SK-N-SH treated with all-trans-retinoic acid at 6 μM for 48 hours (cell line): ENCODE measurements at regions not wholly inside any gene's neighbourhood (a gene's known extent, or its start where the extent isn't known, plus 50 kb on each side); places are given as distances from the start of the nearest gene placed in this dataset.

Source experiments
- ARNTL ChIP-seq: fragments of 450-650 bp; formaldehyde crosslinking; IDR thresholded peaks from 2 replicates; pipeline ENCODE4 v1.5.0; 2020; ENCODE audit warnings: low read depth, mild to moderate bottlenecking, moderate library complexity, borderline replicate concordance
- BACH2 ChIP-seq: fragments of 250-450 bp; sonication (Bioruptor Pico); IDR thresholded peaks from 2 replicates; pipeline ENCODE4 v1.9.0; 2021; ENCODE audit warnings: mild to moderate bottlenecking, borderline replicate concordance
- CSDC2 ChIP-seq: fragments of 250-450 bp; sonication (Bioruptor Pico); IDR thresholded peaks from 2 replicates; pipeline ENCODE4 v1.5.0; 2020; ENCODE audit warnings: mild to moderate bottlenecking, moderate library complexity
- RARB ChIP-seq: fragments of 250-450 bp; sonication (Bioruptor Pico); IDR thresholded peaks from 2 replicates; pipeline ENCODE4 v1.8.0; 2021; ENCODE audit warnings: mild to moderate bottlenecking, moderate library complexity
- TCF4 ChIP-seq: fragments of 250-450 bp; sonication (Bioruptor Pico); IDR thresholded peaks from 2 replicates; pipeline ENCODE4 v1.8.0; 2021; ENCODE audit warnings: mild to moderate bottlenecking, moderate library complexity, borderline replicate concordance
- ZC3H10 ChIP-seq: fragments of 250-450 bp; sonication (Bioruptor Pico); IDR thresholded peaks from 2 replicates; pipeline ENCODE4 v1.5.1; 2021; ENCODE audit warnings: mild to moderate bottlenecking, moderate library complexity
- ZFP30 ChIP-seq: fragments of 450-650 bp; formaldehyde crosslinking; IDR thresholded peaks from 2 replicates; pipeline ENCODE4 v1.5.0; 2022; ENCODE audit warnings: mild to moderate bottlenecking, moderate library complexity
- ZNF70 ChIP-seq: fragments of 450-650 bp; formaldehyde crosslinking; IDR thresholded peaks from 2 replicates; pipeline ENCODE4 v1.5.0; 2020; ENCODE audit warnings: mild to moderate bottlenecking, moderate library complexity
- TF ChIP-seq, protein P1 (sequence below): fragments of 250-450 bp; sonication (Bioruptor Pico); IDR thresholded peaks from 2 replicates; pipeline ENCODE4 v1.8.0; 2020; ENCODE audit warnings: mild to moderate bottlenecking, moderate library complexity, borderline replicate concordance

DNA sequence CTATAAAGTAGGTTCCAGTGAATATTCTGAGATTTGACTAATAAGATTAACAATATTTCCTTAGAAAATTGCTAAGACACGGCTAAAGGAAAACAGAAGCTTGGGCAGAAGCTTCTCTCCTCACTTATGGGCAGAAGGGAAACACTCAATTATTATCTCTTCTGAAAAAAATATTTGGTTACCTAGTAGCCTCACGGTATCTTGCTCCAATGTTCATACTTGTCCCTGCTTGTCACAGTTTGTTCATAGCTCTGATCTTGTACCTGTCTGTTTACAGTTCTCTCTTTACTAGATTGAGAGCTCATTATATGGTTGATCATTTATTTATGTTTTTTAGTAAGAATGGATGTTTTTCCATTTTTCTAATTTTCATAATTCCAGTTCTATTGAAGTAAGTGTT lies 458.0 kb upstream of the ATP2B1 start:
- TF ChIP-seq, protein P1, sequence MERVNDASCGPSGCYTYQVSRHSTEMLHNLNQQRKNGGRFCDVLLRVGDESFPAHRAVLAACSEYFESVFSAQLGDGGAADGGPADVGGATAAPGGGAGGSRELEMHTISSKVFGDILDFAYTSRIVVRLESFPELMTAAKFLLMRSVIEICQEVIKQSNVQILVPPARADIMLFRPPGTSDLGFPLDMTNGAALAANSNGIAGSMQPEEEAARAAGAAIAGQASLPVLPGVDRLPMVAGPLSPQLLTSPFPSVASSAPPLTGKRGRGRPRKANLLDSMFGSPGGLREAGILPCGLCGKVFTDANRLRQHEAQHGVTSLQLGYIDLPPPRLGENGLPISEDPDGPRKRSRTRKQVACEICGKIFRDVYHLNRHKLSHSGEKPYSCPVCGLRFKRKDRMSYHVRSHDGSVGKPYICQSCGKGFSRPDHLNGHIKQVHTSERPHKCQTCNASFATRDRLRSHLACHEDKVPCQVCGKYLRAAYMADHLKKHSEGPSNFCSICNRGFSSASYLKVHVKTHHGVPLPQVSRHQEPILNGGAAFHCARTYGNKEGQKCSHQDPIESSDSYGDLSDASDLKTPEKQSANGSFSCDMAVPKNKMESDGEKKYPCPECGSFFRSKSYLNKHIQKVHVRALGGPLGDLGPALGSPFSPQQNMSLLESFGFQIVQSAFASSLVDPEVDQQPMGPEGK (CRISPR knock-in tag) = no peak
- TF ChIP-seq ZNF70 (no peak), ARNTL (no peak), ZFP30 (CRISPR knock-in tag) (no peak), ZC3H10 (CRISPR knock-in tag) (no peak), BACH2 (no peak), RARB (CRISPR knock-in tag) (no peak), TCF4 (CRISPR knock-in tag) (no peak), CSDC2 (CRISPR knock-in tag) (no peak)
